IPS-18a (cell line): ENCODE measurements at regions not wholly inside any gene's neighbourhood (a gene's known extent, or its start where the extent isn't known, plus 50 kb on each side); places are given as distances from the start of the nearest gene placed in this dataset.

Experiments
- H3K27ac ChIP-seq: one replicate; pipeline ENCODE4 v1.5.1; 2013; ENCODE audit warnings: low read length
- H3K27me3 ChIP-seq: one replicate; pipeline ENCODE4 v1.6.1; 2013; ENCODE audit warnings: mild to moderate bottlenecking, low read length; ENCODE audit not compliant: control insufficient read depth, insufficient read depth
- H3K36me3 ChIP-seq: one replicate; pipeline ENCODE4 v1.6.1; 2013; ENCODE audit warnings: low read depth, low read length; ENCODE audit not compliant: control insufficient read depth
- H3K4me1 ChIP-seq: one replicate; pipeline ENCODE4 v1.6.1; 2013; ENCODE audit warnings: low read depth, low read length; ENCODE audit not compliant: control insufficient read depth
- H3K4me3 ChIP-seq: one replicate; pipeline ENCODE4 v1.5.1; 2013; ENCODE audit warnings: low read length
- H3K9ac ChIP-seq: one replicate; pipeline ENCODE4 v1.6.1; 2013; ENCODE audit warnings: mild to moderate bottlenecking, low read length, moderate library complexity
- H3K9me3 ChIP-seq: one replicate; pipeline ENCODE4 v1.6.1; 2013; ENCODE audit warnings: low read depth, low read length; ENCODE audit not compliant: control insufficient read depth

DNA sequence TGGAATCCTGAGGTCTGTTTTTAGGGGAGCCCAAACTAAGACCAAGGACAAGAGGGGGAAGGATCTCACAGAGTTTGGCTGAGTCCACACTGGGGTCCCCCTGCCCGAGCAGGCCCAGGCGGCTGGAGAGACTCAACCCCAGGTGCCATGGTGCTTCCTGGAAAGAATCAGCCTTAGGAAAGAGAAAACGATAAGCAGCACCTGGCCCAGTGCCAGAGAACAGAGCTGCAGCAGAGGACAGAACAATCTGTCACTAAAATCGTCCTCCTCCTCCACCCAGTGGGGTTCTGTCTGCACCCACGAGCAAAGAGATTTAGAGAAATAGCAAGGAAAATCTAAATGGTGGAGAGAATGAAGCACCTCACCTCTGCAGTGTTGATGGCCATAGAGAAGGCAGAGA lies 470.5 kb downstream of the BCOR start:
- Histone ChIP-seq H3K27ac (no peak overlapping the region), H3K4me1 (no peaks in the 10 kb centered on the region), H3K27me3 (no peaks in the 10 kb centered on the region), H3K36me3 (no peaks in the 10 kb centered on the region), H3K9me3 (no peaks in the 10 kb centered on the region), H3K4me3 (no peak overlapping the region), H3K9ac (no peak overlapping the region)

DNA sequence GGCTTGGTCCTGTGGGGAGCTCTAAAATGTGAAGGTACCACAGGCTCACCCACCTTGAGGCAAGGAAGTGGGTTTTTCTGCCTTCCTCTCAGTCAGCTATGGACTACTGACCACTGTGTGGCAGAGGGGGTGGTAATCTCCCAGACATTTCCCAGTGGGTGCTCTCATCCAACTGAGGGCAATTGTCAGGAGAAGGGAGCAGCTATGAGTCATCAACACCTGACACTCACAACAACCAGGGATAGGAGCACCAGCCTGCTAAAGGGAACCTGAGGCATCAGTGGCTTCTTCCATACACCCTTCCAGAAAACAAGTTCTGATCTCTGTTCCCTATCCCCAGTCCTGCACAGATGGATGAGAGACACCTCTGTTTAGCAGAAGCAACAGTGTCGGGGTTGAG lies 468.8 kb downstream of the BCOR start:
- no peak overlapping the region for H3K9ac ChIP-seq

DNA sequence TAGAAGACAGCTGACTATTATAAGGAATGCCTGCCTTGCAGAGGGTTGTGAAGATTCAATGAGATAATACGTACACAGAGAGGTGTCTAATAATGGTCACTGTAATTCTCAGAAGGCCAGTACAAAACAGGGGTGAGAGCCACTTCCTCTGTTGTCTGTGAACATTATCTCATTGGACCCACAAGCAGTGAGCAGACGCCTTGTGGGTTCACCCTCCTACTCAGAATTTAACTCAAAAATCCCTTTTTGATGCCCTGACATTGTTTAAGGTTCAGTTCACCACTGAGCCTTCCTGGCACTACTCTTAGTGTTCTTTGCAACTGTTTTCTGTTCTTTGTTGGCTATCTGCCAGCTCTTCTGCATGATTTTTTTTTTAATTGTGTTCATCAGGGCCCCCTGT lies 467.4 kb downstream of the BCOR start:
- Histone ChIP-seq H3K4me3 (no peak overlapping the region), H3K9me3 (no peaks in the 10 kb centered on the region), H3K27me3 (no peaks in the 10 kb centered on the region), H3K27ac (no peak overlapping the region), H3K36me3 (no peaks in the 10 kb centered on the region), H3K4me1 (no peaks in the 10 kb centered on the region), H3K9ac (no peak overlapping the region)

More for the DNA sequence above, 468.8 kb downstream of the BCOR start:
- Histone ChIP-seq H3K27me3 (no peaks in the 10 kb centered on the region), H3K9me3 (no peaks in the 10 kb centered on the region), H3K27ac (no peak overlapping the region), H3K4me1 (no peaks in the 10 kb centered on the region), H3K36me3 (no peaks in the 10 kb centered on the region), H3K4me3 (no peak overlapping the region)

DNA sequence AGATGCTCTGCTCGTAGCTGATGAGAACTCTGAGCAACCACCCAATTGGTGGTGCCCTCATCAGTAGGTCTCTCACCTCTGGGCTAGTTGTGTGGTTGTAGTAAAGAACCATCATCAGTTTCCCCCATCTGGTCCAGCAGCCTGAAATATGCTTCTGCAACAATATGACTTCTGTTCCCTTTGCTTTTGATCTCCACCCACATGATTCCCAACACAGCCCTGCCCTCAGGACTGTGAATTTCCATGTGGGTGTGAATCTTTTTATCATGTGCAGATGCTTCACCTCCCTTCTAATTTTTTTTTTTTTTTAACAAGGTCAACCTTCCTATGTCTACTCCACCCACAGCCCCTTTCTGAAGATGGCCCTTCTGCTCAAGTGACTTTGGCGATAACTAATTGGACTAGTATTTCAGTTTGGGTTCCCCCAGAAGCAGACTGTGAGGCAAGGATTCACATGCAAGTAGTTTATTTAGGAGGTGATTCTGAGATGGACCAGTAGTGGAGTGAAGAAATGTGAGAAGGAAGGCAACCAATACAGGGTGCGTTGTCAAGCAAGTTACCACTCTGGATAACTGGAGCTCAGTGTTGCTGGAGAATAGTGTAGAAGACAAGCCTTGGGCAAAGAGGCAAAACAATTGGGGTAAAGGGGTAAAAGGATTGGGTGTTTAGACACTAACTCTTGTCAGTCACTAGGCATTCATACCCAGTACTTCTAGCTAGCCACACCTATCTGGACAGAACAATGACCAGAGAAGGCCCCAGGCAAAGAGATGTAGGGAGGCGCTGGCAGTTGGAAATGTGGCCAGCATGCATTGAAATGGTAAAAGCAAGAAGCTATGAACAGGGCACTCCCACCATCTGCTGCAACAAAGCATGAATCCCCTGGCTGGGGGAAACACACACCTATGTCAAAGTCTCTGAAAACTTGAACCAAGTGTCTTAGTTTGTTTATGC lies 466.2 kb downstream of the BCOR start:
- H3K36me3 ChIP-seq, result no peaks in the 10 kb centered on the region
- H3K27ac ChIP-seq, result no peak overlapping the region
- H3K9ac ChIP-seq, result no peak overlapping the region
- no peaks in the 10 kb centered on the region for H3K4me1 ChIP-seq
- no peak overlapping the region for H3K4me3 ChIP-seq
- no peaks in the 10 kb centered on the region for H3K9me3 ChIP-seq
- no peaks in the 10 kb centered on the region for H3K27me3 ChIP-seq

DNA sequence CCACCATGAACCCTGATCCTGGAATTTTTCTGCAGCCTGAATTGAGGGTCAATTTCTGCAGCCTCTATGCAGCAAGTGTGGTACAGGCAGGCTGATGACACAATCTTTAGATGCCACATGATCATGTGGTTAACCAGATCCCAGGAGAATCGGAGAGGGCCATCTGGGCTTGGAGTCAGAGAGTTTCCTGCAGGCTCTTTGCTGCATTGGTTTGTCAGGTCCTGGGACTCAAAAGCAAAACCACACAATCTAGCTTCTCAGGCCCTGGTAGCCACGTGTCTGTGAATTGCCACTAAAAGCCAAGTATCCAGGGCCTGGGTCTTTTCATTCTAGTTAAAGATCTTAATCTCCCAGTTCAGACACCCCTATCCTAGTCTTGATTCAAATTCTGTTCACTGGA lies 464.5 kb downstream of the BCOR start:
- no peaks in the 10 kb centered on the region for H3K36me3 ChIP-seq
- H3K4me1 ChIP-seq, result no peaks in the 10 kb centered on the region
- H3K27me3 ChIP-seq, result no peaks in the 10 kb centered on the region
- no peaks in the 10 kb centered on the region for H3K9me3 ChIP-seq
- no peak overlapping the region for H3K27ac ChIP-seq
- no peak overlapping the region for H3K9ac ChIP-seq
- H3K4me3 ChIP-seq, result no peak overlapping the region

DNA sequence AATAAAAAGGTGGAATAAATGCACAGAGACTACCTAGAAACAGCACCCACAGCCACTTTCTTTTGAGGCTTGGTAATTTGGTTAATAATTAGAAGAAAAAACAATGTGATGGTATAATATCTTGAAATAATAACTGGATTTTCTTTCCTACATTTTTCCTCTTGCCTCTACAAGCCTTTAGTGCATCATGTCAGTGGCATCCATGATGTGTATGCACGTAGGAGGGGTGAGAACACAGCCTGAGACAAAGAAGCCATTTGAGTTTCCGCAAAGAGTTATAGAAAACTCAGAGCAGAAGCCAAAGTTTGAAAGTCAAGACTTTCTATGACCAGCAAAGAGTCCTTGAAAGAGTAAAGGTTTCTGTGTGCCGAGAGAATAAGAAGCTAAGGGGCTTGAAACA lies 461.3 kb downstream of the BCOR start:
- Histone ChIP-seq H3K27me3 (no peaks in the 10 kb centered on the region), H3K27ac (no peak overlapping the region), H3K9me3 (no peaks in the 10 kb centered on the region), H3K4me3 (no peak overlapping the region), H3K4me1 (peaks cover 3% of the 10 kb centered on the region), H3K9ac (no peak overlapping the region), H3K36me3 (no peaks in the 10 kb centered on the region)

DNA sequence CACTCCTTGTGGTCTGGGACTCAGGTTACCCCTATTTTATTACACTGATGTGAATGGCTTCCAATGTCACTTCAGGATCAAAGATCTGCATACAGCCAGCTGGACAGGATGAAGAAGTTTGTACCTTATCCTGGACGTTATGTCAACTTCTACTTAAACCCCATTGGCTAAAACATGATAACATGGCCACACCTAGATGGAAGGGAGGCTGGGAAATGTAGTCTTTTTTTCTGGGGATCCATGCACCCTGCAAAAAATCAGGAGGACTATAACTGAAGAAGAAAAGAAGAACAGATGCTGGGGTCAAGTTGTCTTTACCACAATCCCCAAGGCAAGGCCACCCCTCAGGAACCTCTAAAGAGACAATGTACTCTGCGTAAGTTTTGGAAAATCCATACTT lies 459.2 kb downstream of the BCOR start:
- H3K36me3 ChIP-seq, result no peaks in the 10 kb centered on the region
- H3K27me3 ChIP-seq, result no peaks in the 10 kb centered on the region
- H3K9me3 ChIP-seq, result no peaks in the 10 kb centered on the region
- H3K4me1 ChIP-seq, result peaks cover 17% of the 10 kb centered on the region
- no peak overlapping the region for H3K9ac ChIP-seq
- no peak overlapping the region for H3K4me3 ChIP-seq
- H3K27ac ChIP-seq, result no peak overlapping the region

DNA sequence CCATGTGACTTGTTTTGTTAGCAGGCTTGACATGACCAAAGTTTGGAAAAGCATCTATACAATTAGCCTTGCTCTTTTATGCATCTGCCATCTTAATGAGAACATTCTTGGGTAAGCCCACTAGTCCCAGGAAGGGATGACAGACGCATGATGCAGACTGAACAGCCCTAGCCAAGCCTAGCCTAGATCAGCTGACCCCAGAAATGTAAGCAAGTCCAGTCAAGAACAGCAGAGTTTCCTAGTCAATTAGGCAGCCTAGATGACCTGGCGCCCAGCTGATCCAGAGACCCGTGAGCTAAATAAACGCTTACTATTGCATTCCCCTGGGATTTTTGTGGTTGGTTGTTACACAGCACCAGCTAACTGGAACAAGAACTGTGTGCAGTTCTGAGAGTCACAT lies 457.9 kb downstream of the BCOR start:
- Histone ChIP-seq H3K4me1 (peaks cover 17% of the 10 kb centered on the region), H3K27me3 (no peaks in the 10 kb centered on the region), H3K27ac (no peak overlapping the region), H3K9me3 (no peaks in the 10 kb centered on the region), H3K9ac (no peak overlapping the region), H3K4me3 (no peak overlapping the region), H3K36me3 (no peaks in the 10 kb centered on the region)

DNA sequence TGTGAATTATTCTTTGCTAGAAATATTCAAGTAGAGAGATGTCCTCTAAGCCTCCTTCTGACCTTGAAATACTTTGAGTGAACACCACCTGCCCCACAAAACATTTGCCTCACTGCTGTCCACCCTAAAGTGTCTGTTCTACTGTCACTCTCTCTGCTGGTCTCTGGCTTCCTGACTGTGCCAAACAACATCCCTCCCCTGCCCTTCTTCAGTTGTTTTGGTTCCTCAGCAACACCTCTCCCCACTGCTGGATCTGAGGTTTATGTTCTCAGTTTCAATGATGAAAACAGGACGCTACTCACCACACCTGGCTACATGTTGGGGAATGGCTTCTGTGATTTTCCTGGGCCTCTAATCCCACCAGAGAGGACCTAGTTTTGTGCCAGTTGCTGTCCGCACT lies 456.9 kb downstream of the BCOR start:
- Histone ChIP-seq H3K9me3 (no peaks in the 10 kb centered on the region), H3K27me3 (no peaks in the 10 kb centered on the region), H3K4me3 (no peak overlapping the region), H3K9ac (no peak overlapping the region), H3K4me1 (peaks cover 20% of the 10 kb centered on the region), H3K36me3 (no peaks in the 10 kb centered on the region), H3K27ac (no peak overlapping the region)

DNA sequence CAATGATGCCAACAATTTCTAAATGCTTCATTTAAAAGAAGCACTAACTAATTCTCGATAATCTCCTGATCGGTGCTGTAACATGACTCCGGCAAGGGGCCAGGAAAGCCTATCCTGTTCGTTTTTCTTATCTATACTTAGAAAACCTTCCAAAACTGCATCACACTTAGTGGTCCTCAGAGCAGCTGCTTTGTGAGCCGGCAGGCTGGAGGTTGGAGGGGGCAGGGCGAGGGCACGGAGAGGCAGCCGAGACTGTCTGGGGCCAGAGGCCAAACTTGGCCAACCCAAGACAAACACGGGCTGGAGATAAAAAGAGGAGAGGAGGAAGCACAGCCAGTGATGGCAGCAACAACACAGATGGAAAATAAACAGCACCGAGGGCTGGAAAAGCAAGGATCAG lies 455.7 kb downstream of the BCOR start:
- Histone ChIP-seq H3K9ac (no peak overlapping the region), H3K9me3 (no peaks in the 10 kb centered on the region), H3K36me3 (no peaks in the 10 kb centered on the region), H3K4me3 (no peak overlapping the region), H3K4me1 (peaks cover 20% of the 10 kb centered on the region), H3K27ac (no peak overlapping the region), H3K27me3 (no peaks in the 10 kb centered on the region)

DNA sequence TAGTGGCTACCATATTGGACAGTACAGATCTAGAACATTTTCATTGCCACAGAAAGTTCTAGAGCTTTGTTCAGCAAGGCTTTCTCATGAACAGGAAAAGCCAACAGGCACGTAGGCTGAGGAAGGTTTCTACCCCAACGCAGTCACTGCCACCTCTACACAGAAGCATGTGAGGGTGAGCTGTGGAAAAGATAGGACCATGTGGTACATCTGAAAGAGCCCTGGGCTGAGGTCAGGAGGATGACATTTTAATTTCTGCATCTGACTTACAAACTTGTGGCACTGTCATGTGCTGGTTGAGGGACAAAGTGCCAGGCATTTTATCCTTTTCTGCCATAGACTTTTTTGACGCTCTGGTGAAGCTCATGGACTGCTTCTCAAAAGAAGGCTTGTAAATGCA lies 454.2 kb downstream of the BCOR start:
- Histone ChIP-seq H3K36me3 (no peaks in the 10 kb centered on the region), H3K9me3 (no peaks in the 10 kb centered on the region), H3K4me3 (no peak overlapping the region), H3K9ac (no peak overlapping the region), H3K27ac (no peak overlapping the region), H3K4me1 (peaks cover 20% of the 10 kb centered on the region), H3K27me3 (no peaks in the 10 kb centered on the region)
